H1 (cell line): ENCODE measurements at regions not wholly inside any gene's neighbourhood (a gene's known extent, or its start where the extent isn't known, plus 50 kb on each side); places are given as distances from the start of the nearest gene placed in this dataset.

Experiments
- CHD1 ChIP-seq: IDR thresholded peaks from 2 replicates; pipeline ENCODE4 v1.6.1; 2012; ENCODE audit warnings: low read depth, low read length, improper control_type of control experiment
- EZH2 ChIP-seq: fragments of 200-600 bp; sonication (generic); IDR thresholded peaks from 2 replicates; pipeline ENCODE4 v1.7.1; 2012; ENCODE audit warnings: low read depth, mild to moderate bottlenecking, moderate library complexity, low read length, inconsistent platforms; ENCODE audit not compliant: severe bottlenecking
- GABPA ChIP-seq: IDR thresholded peaks from 2 replicates; pipeline ENCODE4 v1.6.1; 2011; ENCODE audit warnings: mild to moderate bottlenecking, low read length, moderate library complexity, borderline replicate concordance; ENCODE audit not compliant: insufficient read depth
- MAFK ChIP-seq: IDR thresholded peaks from 2 replicates; pipeline ENCODE4 v1.6.1; 2012; ENCODE audit warnings: low read depth, mild to moderate bottlenecking, improper control_type of control experiment, low read length
- POLR2A ChIP-seq, 2 experiments: IDR thresholded peaks; 1 replicate in 1 of 2; 2 replicates in 1 of 2; pipeline ENCODE4 v1.6.1; 2011; ENCODE audit warnings: low read depth in 2 of 2, low read length in 2 of 2, mild to moderate bottlenecking in 2 of 2; ENCODE audit errors: control extremely low read depth in 1 of 2
- POLR2AphosphoS5 ChIP-seq: IDR thresholded peaks from 2 replicates; pipeline ENCODE4 v1.6.1; 2011; ENCODE audit warnings: low read depth, low read length
- RAD21 ChIP-seq, 2 experiments: IDR thresholded peaks in 1 of 2; conservative IDR thresholded peaks in 1 of 2; 2 replicates each; pipeline ENCODE4 v1.6.1; 2011; ENCODE audit warnings: low read depth in 2 of 2, low read length in 2 of 2, improper control_type of control experiment in 1 of 2, inconsistent platforms in 1 of 2, mild to moderate bottlenecking in 1 of 2, moderate library complexity in 1 of 2
- SIN3A ChIP-seq, 2 experiments: IDR thresholded peaks in 1 of 2; conservative IDR thresholded peaks in 1 of 2; 2 replicates each; pipeline ENCODE4 v1.6.1; 2011 to 2012; ENCODE audit warnings: low read length in 2 of 2, improper control_type of control experiment in 1 of 2, low read depth in 1 of 2, mild to moderate bottlenecking in 1 of 2
- TAF1 ChIP-seq: IDR thresholded peaks from 2 replicates; pipeline ENCODE4 v1.6.1; 2011; ENCODE audit warnings: mild to moderate bottlenecking, low read depth, low read length
- TBP ChIP-seq: IDR thresholded peaks from 2 replicates; pipeline ENCODE4 v1.6.1; 2011; ENCODE audit warnings: low read depth, low read length, improper control_type of control experiment
- TF ChIP-seq, protein P1 (sequence below), 3 experiments: IDR thresholded peaks; 1 replicate in 2 of 3; 2 replicates in 1 of 3; pipeline versions ENCODE4 v1.5.1 to v1.6.1; 2011; ENCODE audit warnings: low read length in 3 of 3, mild to moderate bottlenecking in 3 of 3, inconsistent platforms in 2 of 3, low read depth in 1 of 3, moderate library complexity in 1 of 3; ENCODE audit not compliant: insufficient read depth in 1 of 3; ENCODE audit errors: control extremely low read depth in 1 of 3

- TF ChIP-seq SIN3A (conservative IDR thresholded peaks at IDR 0.05 in 1 of 2, IDR thresholded peaks at IDR 0.05 in 1 of 2; ENCODE audit: low read depth in 1 of 2, low read length in 2 of 2) (no peak), CHD1 (no peak), RAD21 (IDR thresholded peaks at IDR 0.05 in 1 of 2, conservative IDR thresholded peaks at IDR 0.05 in 1 of 2; ENCODE audit: low read depth in 2 of 2, low read length in 2 of 2) (no peak), EZH2 (no peak), MAFK (no peak), POLR2AphosphoS5 (no peak), POLR2A (IDR thresholded peaks at IDR 0.05; ENCODE audit: control extremely low read depth in 1 of 2, low read depth in 2 of 2, low read length in 2 of 2) (no peak), GABPA (no peak), TBP (no peak), TAF1 (no peak)
- TF ChIP-seq, protein P1, sequence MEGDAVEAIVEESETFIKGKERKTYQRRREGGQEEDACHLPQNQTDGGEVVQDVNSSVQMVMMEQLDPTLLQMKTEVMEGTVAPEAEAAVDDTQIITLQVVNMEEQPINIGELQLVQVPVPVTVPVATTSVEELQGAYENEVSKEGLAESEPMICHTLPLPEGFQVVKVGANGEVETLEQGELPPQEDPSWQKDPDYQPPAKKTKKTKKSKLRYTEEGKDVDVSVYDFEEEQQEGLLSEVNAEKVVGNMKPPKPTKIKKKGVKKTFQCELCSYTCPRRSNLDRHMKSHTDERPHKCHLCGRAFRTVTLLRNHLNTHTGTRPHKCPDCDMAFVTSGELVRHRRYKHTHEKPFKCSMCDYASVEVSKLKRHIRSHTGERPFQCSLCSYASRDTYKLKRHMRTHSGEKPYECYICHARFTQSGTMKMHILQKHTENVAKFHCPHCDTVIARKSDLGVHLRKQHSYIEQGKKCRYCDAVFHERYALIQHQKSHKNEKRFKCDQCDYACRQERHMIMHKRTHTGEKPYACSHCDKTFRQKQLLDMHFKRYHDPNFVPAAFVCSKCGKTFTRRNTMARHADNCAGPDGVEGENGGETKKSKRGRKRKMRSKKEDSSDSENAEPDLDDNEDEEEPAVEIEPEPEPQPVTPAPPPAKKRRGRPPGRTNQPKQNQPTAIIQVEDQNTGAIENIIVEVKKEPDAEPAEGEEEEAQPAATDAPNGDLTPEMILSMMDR (IDR thresholded peaks at IDR 0.05; ENCODE audit: control extremely low read depth in 1 of 3, insufficient read depth in 1 of 3, low read depth in 1 of 3, low read length in 3 of 3): no peak
Measured at GRCh38 chr13:47019977-47020376, 123.1 kb upstream of the HTR2A start.
